T-helper 1 cell (primary cell): ENCODE measurements at regions not wholly inside any gene's neighbourhood (a gene's known extent, or its start where the extent isn't known, plus 50 kb on each side); places are given as distances from the start of the nearest gene placed in this dataset.

Experiments used
- DNase-seq, 5 donors: peaks; one replicate each; pipeline ENCODE4 v3.0.0-alpha.2; 2012 to 2020

- no peak for DNase-seq
Observed at GRCh38 chr22:44402196-44403111, 89.7 kb upstream of the SHISAL1 start.

- DNase-seq, result no peak
Observed at GRCh38 chr22:44401783-44402110, 89.0 kb upstream of the SHISAL1 start.

GRCh38 chr22:44400763-44401060 is 88.0 kb upstream of the SHISAL1 start:
- no peak for DNase-seq

GRCh38 chr22:44399906-44400762 is 87.4 kb upstream of the SHISAL1 start:
- DNase-seq, result no peak

GRCh38 chr22:44398856-44399837 is 86.4 kb upstream of the SHISAL1 start:
- no peak for DNase-seq

- DNase-seq, result no peak
Observed at GRCh38 chr22:44396727-44397722, 84.3 kb upstream of the SHISAL1 start.

- no peak for DNase-seq
Observed at GRCh38 chr22:44396021-44396726, 83.4 kb upstream of the SHISAL1 start.

- DNase-seq, result no peak
Observed at GRCh38 chr22:44395118-44396005, 82.6 kb upstream of the SHISAL1 start.

GRCh38 chr22:44394246-44395117 is 81.7 kb upstream of the SHISAL1 start:
- DNase-seq, result no peak

- DNase-seq, result peak in 1 of 5 donors; percentile 4
Observed at GRCh38 chr22:44393066-44393465, 80.3 kb upstream of the SHISAL1 start.

- peak in 1 of 5 donors; percentile 8 for DNase-seq
Observed at GRCh38 chr22:44392446-44392921, 79.7 kb upstream of the SHISAL1 start.

GRCh38 chr22:44391481-44392445 is 79.0 kb upstream of the SHISAL1 start:
- peak in 1 of 5 donors; percentile 0 for DNase-seq

- no peak for DNase-seq
Observed at GRCh38 chr22:44391015-44391414, 78.3 kb upstream of the SHISAL1 start.

GRCh38 chr22:44390613-44390970 is 77.8 kb upstream of the SHISAL1 start:
- no peak for DNase-seq

- no peak for DNase-seq
Observed at GRCh38 chr22:44389926-44390612, 77.3 kb upstream of the SHISAL1 start.

GRCh38 chr22:44389181-44389580 is 76.4 kb upstream of the SHISAL1 start:
- DNase-seq, result no peak

- no peak for DNase-seq
Observed at GRCh38 chr22:44387486-44387885, 74.7 kb upstream of the SHISAL1 start.
